Right lobe of liver (tissue), 4 donors: ENCODE measurements at regions not wholly inside any gene's neighbourhood (a gene's known extent, or its start where the extent isn't known, plus 50 kb on each side); places are given as distances from the start of the nearest gene placed in this dataset.

ENCODE experiments used
- POLR2A ChIP-seq: fragments of 450-650 bp; IDR thresholded peaks from one replicate; pipeline ENCODE4 v1.6.1; 2017; ENCODE audit warnings: antibody characterized with exemption, mild to moderate bottlenecking
- TF ChIP-seq, protein P1 (sequence below), 4 donors: fragments of 200-600 bp in 3 of 4; fragments of 450-650 bp in 1 of 4; IDR thresholded peaks; one replicate each; pipeline versions ENCODE4 v1.5.1 to v1.8.0; 2016 to 2022; ENCODE audit warnings: antibody characterized with exemption in 4 of 4, mild to moderate bottlenecking in 2 of 4
- donor health status: DM: no; HTN: no; CAD: no.
- donor health status: DM: no; HTN: no; CAD: no.
- donor health status: DM: no; HTN: yes; CAD: no.

- no peak for TF ChIP-seq POLR2A
- TF ChIP-seq, protein P1, sequence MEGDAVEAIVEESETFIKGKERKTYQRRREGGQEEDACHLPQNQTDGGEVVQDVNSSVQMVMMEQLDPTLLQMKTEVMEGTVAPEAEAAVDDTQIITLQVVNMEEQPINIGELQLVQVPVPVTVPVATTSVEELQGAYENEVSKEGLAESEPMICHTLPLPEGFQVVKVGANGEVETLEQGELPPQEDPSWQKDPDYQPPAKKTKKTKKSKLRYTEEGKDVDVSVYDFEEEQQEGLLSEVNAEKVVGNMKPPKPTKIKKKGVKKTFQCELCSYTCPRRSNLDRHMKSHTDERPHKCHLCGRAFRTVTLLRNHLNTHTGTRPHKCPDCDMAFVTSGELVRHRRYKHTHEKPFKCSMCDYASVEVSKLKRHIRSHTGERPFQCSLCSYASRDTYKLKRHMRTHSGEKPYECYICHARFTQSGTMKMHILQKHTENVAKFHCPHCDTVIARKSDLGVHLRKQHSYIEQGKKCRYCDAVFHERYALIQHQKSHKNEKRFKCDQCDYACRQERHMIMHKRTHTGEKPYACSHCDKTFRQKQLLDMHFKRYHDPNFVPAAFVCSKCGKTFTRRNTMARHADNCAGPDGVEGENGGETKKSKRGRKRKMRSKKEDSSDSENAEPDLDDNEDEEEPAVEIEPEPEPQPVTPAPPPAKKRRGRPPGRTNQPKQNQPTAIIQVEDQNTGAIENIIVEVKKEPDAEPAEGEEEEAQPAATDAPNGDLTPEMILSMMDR (IDR thresholded peaks at IDR 0.05): no peak
Measured at GRCh38 chr2:192657362-192657761, 462.6 kb upstream of the TMEFF2 start.
